B cell (primary cell): ENCODE measurements at regions not wholly inside any gene's neighbourhood (a gene's known extent, or its start where the extent isn't known, plus 50 kb on each side); places are given as distances from the start of the nearest gene placed in this dataset.

Experiments used
- ATAC-seq: fragments of 200-7000 bp; cut with Tn5 transposase; one replicate; pipeline ENCODE4 v1.10.0; 2021; ENCODE audit warnings: low read depth, mild to moderate bottlenecking, moderate number of reproducible peaks, moderate library complexity
- CTCF ChIA-PET: fragments of 350-600 bp; sonication (Branson Sonifier 250); formaldehyde crosslinking; loops from one replicate; lab custom pipeline; 2021; ENCODE audit warnings: antibody characterized with exemption, inconsistent platforms; lab: Charles Lee
- POLR2A ChIA-PET: fragments of 350-600 bp; sonication (Branson Sonifier 250); formaldehyde crosslinking; loops from one replicate; lab custom pipeline; 2021; ENCODE audit warnings: antibody characterized with exemption; lab: Charles Lee
- DNase-seq: peaks from one replicate; pipeline ENCODE4 v3.0.0; 2013
- H2AFZ ChIP-seq: 2 replicates; pipeline ENCODE4 v1.6.1; 2012; ENCODE audit warnings: mild to moderate bottlenecking, low read depth, low read length; ENCODE audit not compliant: insufficient read depth, poor library complexity, severe bottlenecking
- H3K27ac ChIP-seq, 2 donors: 1 replicate in 1 of 2; 2 replicates in 1 of 2; pipeline ENCODE4 v1.5.1; 2012 to 2013; ENCODE audit warnings: low read length in 2 of 2, mild to moderate bottlenecking in 2 of 2, moderate library complexity in 1 of 2
- H3K27me3 ChIP-seq, 4 experiments: fragments of 200-600 bp in 1 of 4; sonication (generic) in 1 of 4; replicated peaks in 1 of 4; 1 replicate in 2 of 4; 2 replicates in 2 of 4; pipeline versions ENCODE4 v1.6.1 to v1.7.0; 2013 to 2016; ENCODE audit warnings: low read length in 3 of 4, mild to moderate bottlenecking in 2 of 4, mixed read lengths in 1 of 4, moderate library complexity in 1 of 4; ENCODE audit not compliant: insufficient read depth in 4 of 4, control insufficient read depth in 3 of 4; ENCODE audit errors: control extremely low read depth in 1 of 4
- H3K36me3 ChIP-seq, 2 experiments: replicated peaks in 1 of 2; 1 replicate in 1 of 2; 2 replicates in 1 of 2; pipeline versions ENCODE4 v1.6.1 to v1.7.1; 2013; ENCODE audit warnings: low read length in 1 of 2; ENCODE audit not compliant: insufficient read depth in 2 of 2, control insufficient read depth in 1 of 2; ENCODE audit errors: control extremely low read depth in 1 of 2, extremely low read depth in 1 of 2
- H3K4me1 ChIP-seq, 2 donors: fragments of 200-600 bp in 1 of 2; sonication (generic) in 1 of 2; 1 replicate in 1 of 2; 2 replicates in 1 of 2; pipeline versions ENCODE4 v1.5.1 to v1.6.1; 2013 to 2017; ENCODE audit warnings: low read length in 2 of 2; ENCODE audit not compliant: control insufficient read depth in 2 of 2, insufficient read depth in 2 of 2
- H3K4me2 ChIP-seq: replicated peaks from 2 replicates; pipeline ENCODE3; 2012; ENCODE audit warnings: mild to moderate bottlenecking, low read depth, low read length; ENCODE audit not compliant: poor library complexity, severe bottlenecking
- H3K4me3 ChIP-seq, 5 experiments: fragments of 200-600 bp in 1 of 5; sonication (generic) in 1 of 5; 1 replicate in 3 of 5; 2 replicates in 2 of 5; pipeline versions ENCODE4 v1.5.1 to v1.7.0; 2011 to 2016; ENCODE audit warnings: low read length in 4 of 5, mild to moderate bottlenecking in 4 of 5, low read depth in 2 of 5, control low read depth in 1 of 5, moderate library complexity in 1 of 5; ENCODE audit not compliant: insufficient read depth in 1 of 5; ENCODE audit errors: control extremely low read depth in 1 of 5, extremely low read depth in 1 of 5
- H3K79me2 ChIP-seq: fragments of 200-600 bp; sonication (generic); one replicate; pipeline ENCODE4 v1.6.0; 2016; ENCODE audit warnings: low read length; ENCODE audit not compliant: control insufficient read depth, insufficient read depth
- H3K9ac ChIP-seq: fragments of 200-600 bp; sonication (generic); 2 replicates; pipeline ENCODE4 v1.6.1; 2017; ENCODE audit warnings: mild to moderate bottlenecking, low read length, moderate library complexity
- H3K9me3 ChIP-seq, 3 donors: one replicate each; pipeline versions ENCODE4 v1.6.1 to v1.7.1; 2013; ENCODE audit warnings: low read length in 2 of 3; ENCODE audit not compliant: control insufficient read depth in 2 of 3, insufficient read depth in 1 of 3; ENCODE audit errors: control extremely low read depth in 1 of 3
- H4K20me1 ChIP-seq: 2 replicates; pipeline ENCODE4 v1.6.0; 2012; ENCODE audit warnings: mild to moderate bottlenecking, low read length; ENCODE audit not compliant: insufficient read depth, control insufficient read depth, poor library complexity, severe bottlenecking
- H3K27ac Mint-ChIP-seq: one replicate; pipeline ENCODE4 v1.8.0; 2021; ENCODE audit warnings: mixed read lengths
- H3K27me3 Mint-ChIP-seq: one replicate; pipeline ENCODE4 v1.8.0; 2021; ENCODE audit warnings: mixed read lengths
- H3K4me1 Mint-ChIP-seq: one replicate; pipeline ENCODE4 v1.8.0; 2021; ENCODE audit warnings: mixed read lengths
- H3K4me3 Mint-ChIP-seq: one replicate; pipeline ENCODE4 v1.8.0; 2021; ENCODE audit warnings: mixed read lengths
- H3K9me3 Mint-ChIP-seq: one replicate; pipeline ENCODE4 v1.8.0; 2022; ENCODE audit warnings: mixed read lengths; ENCODE audit not compliant: insufficient read depth
- EZH2 ChIP-seq: IDR thresholded peaks from 2 replicates; pipeline ENCODE4 v1.6.1; 2012; ENCODE audit warnings: borderline replicate concordance, low read depth, mild to moderate bottlenecking, moderate library complexity, low read length; ENCODE audit not compliant: insufficient read depth, poor library complexity, severe bottlenecking
- WGBS: methylation state at CpG from one replicate; pipeline ENCODE4 v1.1.5; 2013; ENCODE audit warnings: missing lambda C conversion rate; ENCODE audit not compliant: insufficient coverage; 5-methylcytosine and 5-hydroxymethylcytosine counted together
- intact Hi-C: fragments of 100-400 bp; cut with micrococcal nuclease; formaldehyde crosslinking; loops from one replicate; pipeline ENCODE4 v1.10.0; 2022
- TF ChIP-seq, protein P1 (sequence below): fragments of 200-600 bp; IDR thresholded peaks from one replicate; pipeline ENCODE4 v1.8.0; 2022; ENCODE audit warnings: antibody characterized with exemption, mild to moderate bottlenecking

DNA sequence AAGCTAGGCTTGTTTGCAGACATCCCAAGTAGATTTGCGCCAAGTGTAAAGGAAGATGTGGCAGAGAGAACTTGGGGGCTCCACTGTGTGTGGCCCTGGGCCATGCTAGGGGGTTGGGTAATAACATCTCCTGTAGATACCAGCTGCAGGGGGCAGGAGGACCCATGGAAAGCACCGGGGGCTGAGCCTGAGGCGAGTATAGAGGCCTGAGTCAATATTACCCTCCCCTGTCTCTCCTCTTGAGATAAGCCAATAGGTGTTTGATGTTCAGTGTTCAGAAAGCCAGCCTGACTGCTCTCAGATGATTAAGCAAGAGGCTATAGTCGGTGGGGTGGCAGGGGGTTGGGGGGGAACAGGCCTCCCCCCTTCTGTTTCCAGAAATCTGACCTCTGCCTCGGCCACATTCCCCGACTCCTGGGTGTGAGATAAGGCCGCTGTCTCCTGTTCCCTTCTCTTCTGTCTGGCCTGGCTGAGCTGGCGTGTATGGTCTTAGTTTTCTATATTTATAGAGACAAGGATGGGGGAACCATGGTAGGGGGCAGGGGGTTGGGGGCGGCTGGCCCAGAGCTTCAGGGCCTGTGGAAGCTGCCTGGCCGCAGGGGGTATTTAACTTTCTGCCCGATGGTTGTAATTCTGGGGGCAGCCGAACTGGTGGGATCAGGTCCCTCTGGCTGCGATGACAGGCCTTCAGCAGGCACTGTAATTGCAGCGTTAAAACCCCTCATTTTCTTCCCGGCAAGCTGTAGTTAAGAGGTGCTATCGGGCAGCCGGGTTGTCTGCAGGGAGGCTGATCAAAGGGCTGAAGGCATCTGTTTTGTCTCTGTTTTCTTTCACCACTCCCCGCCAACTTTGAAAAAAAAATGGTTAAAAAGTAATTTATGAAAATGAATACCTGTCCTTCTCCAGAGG, 292.0 kb downstream of the NSG2 start:
- Mint-ChIP-seq H3K27ac (no peak overlapping the region), H3K9me3 (no peaks in the 10 kb centered on the region), H3K27me3 (peaks cover 31% of the 10 kb centered on the region), H3K4me1 (no peaks in the 10 kb centered on the region), H3K4me3 (no peak overlapping the region)
- WGBS: 55% methylated on average over 12 of the region's 18 CpGs
- H3K9ac ChIP-seq: no peak overlapping the region
- intact Hi-C loops: no loop called here
- peaks cover 0 to 8% (median 2%) of the 10 kb centered on the region in 4 experiments for H3K27me3 ChIP-seq
- H3K9me3 ChIP-seq: peaks cover 0 to 8% (median 0%) of the 10 kb centered on the region in 3 donors
- ATAC-seq (no peak), DNase-seq (no peak)
- H4K20me1 ChIP-seq: no peaks in the 10 kb centered on the region
- H3K4me2 ChIP-seq: no peak overlapping the region
- CTCF ChIA-PET: no interaction called here
- no peak overlapping the region for H3K4me3 ChIP-seq
- H2AFZ ChIP-seq: no peak overlapping the region
- H3K79me2 ChIP-seq: no peaks in the 10 kb centered on the region
- H3K36me3 ChIP-seq: no peaks in the 10 kb centered on the region
- POLR2A ChIA-PET: no interaction called here
- no peaks in the 10 kb centered on the region for H3K4me1 ChIP-seq
- TF ChIP-seq, protein P1, sequence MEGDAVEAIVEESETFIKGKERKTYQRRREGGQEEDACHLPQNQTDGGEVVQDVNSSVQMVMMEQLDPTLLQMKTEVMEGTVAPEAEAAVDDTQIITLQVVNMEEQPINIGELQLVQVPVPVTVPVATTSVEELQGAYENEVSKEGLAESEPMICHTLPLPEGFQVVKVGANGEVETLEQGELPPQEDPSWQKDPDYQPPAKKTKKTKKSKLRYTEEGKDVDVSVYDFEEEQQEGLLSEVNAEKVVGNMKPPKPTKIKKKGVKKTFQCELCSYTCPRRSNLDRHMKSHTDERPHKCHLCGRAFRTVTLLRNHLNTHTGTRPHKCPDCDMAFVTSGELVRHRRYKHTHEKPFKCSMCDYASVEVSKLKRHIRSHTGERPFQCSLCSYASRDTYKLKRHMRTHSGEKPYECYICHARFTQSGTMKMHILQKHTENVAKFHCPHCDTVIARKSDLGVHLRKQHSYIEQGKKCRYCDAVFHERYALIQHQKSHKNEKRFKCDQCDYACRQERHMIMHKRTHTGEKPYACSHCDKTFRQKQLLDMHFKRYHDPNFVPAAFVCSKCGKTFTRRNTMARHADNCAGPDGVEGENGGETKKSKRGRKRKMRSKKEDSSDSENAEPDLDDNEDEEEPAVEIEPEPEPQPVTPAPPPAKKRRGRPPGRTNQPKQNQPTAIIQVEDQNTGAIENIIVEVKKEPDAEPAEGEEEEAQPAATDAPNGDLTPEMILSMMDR: no peak
- TF ChIP-seq EZH2: no peak
- H3K27ac ChIP-seq: no peak overlapping the region
